NCI-H1417 (cell line): ENCODE measurements at regions not wholly inside any gene's neighbourhood (a gene's known extent, or its start where the extent isn't known, plus 50 kb on each side); places are given as distances from the start of the nearest gene placed in this dataset.
A peak's percentile ranks its signal among the peaks of the same experiment; 100 is the strongest.
"Not testable (repeated sequence)": the region's sequence is repeated elsewhere in the genome, so short reads cannot be mapped to it uniquely, and the experiment has no call there.

Experiments
- DNase-seq, 3 experiments: peaks; one replicate each; lab custom pipeline; 2025; lab: John Stamatoyannopoulos, UW

GRCh38 chr9:97773091-97773490 lies 76.0 kb upstream of the XPA start:
- no peak for DNase-seq

DNA sequence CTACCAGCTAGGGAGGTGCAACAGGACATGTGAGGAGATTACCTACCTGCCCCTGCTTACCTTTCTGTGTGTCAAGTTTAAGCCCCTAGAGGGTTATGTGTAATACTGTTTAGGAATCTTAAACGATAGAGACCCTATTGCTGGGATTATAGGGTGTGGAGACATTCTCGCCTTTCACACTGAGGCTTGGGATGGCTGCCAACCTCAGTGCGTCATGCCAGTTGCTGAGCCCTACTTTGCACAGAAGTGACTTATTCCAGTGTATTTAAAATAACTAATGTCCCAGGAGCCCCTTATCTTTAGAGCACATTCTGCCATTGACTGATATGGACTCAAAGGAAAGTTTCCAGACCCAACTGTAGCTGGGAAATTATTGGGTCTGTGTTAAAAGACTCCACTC lies 76.6 kb upstream of the XPA start:
- DNase-seq: no peak

DNA sequence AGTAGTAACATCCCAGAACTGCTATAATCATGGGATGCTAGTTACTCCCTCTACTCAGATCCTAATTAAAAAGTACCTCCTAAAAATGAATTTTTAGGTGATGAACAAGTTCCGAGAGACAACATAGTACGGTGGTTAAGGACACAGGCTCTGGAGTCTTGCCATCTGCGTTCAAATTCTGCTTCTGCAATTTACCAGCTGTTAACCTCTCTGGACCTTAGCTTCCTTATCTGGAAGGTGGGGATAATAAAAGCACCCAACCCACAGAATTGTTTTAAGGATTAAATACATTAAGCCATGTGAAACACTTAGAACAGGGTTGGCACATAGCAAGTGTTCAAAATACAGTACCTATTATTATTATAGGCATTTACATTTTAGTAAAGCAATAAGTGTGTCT lies 77.5 kb upstream of the XPA start:
- no peak for DNase-seq

- not testable (repeated sequence) for DNase-seq
These were observed 74.3 kb upstream of the FOXE1 start for GRCh38 chr9:97778740-97779139.

GRCh38 chr9:97779608-97780007 lies 73.4 kb upstream of the FOXE1 start:
- DNase-seq: no peak

GRCh38 chr9:97781902-97782301 lies 71.1 kb upstream of the FOXE1 start:
- no peak for DNase-seq

GRCh38 chr9:97786341-97786740 lies 66.7 kb upstream of the FOXE1 start:
- no peak for DNase-seq

GRCh38 chr9:97787551-97787950 lies 65.5 kb upstream of the FOXE1 start:
- DNase-seq: no peak

GRCh38 chr9:97788763-97789663 lies 64.0 kb upstream of the FOXE1 start:
- DNase-seq: no peak

DNA sequence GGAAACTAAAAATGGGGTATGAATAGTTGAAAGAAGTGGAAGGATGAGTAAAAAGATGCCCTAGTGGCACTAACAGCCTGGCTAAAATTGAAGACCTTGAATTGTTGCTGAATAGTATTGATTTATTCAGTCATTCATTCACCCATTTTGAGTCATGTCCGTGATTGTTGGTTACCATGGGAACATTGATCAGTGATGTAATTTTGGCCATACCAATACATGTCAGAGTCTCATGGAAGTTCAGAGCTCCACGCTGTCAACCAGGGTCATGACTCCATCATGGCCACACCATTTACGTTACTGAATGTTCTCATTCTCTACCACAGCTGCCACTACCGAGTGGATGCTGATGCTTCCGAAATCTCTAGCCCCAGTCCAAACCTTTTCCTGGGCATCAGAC lies 62.5 kb upstream of the FOXE1 start:
- DNase-seq: no peak

DNA sequence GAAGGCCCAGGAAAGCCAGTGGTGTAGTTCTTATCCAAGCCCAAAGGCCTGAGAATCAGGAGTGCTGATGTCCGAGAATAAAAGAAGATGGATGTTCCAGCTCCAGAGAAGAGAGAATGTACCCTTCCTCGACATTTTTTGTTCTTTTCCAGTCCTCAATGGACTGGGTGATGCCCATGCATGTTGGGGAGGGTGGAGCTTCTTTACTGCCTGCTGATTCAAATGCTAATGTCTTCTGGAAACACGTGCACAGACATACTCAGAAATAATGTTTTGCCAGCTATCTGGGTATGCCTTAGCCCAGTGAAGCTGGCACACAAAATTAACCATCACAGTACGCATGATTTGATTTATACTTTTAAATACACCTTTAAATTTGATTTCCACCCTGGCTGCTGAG lies 61.5 kb upstream of the FOXE1 start:
- no peak for DNase-seq

DNA sequence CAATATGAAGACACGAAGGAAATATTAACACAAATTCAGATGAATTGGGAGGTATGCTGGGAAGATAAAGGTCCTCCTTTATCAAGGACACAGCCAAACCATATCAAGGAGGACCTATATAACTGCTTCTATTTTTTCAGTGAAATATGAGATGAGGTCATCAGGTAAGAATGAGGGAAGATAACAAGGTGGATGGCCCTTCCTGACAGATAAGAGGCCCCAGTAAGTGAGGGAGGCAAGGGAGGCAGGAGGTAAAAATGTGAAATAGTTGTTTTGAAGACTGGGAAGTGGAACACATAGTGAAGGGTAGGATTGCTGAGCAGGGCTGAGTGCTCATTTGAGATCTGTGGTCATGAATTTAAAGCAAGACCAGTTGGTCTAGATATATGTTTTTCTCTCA lies 60.0 kb upstream of the FOXE1 start:
- DNase-seq: no peak

- DNase-seq: no peak
These were observed 58.4 kb upstream of the FOXE1 start for GRCh38 chr9:97794666-97795065.

- not testable (repeated sequence) for DNase-seq
These were observed 56.9 kb upstream of the FOXE1 start for GRCh38 chr9:97796176-97796575.

DNA sequence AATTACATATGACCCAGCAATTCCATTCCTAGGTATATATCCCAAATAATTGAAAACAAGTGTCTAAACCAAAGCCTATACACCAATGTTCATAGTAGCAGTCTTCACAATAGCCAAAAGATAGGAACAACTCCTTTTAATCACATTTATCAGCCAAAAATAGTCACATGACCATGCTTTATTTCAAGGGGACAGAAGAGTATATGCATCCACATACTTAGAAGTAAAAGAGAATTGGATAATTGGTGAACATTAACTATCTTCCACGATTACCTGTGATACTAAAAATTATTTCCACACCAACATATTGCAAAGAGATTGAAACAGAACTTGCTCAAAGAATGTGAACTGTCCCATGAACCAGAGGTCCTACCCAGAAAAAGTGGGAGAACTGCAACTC lies 51.8 kb upstream of the FOXE1 start:
- no peak for DNase-seq

DNA sequence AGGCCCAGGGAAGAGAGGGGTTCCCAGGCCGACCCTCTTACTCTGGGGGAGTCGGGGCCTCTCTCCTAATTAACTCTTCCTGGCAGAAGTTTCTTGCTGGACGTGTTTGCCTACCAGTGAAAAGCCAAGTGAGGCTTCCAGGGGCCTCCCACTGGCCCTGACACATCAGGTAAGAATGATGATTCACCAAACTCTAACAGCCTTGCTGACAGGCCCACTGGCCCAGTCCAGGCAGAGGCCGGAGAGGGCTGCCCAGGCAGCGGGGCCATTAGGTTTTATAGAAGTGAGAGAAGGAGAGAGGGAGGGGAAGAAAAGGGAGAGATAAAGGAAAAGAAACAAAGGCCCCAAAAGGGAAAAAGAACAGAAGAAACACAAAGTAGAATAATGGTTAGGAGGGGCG lies 50.8 kb upstream of the FOXE1 start:
- DNase-seq: no peak

DNA sequence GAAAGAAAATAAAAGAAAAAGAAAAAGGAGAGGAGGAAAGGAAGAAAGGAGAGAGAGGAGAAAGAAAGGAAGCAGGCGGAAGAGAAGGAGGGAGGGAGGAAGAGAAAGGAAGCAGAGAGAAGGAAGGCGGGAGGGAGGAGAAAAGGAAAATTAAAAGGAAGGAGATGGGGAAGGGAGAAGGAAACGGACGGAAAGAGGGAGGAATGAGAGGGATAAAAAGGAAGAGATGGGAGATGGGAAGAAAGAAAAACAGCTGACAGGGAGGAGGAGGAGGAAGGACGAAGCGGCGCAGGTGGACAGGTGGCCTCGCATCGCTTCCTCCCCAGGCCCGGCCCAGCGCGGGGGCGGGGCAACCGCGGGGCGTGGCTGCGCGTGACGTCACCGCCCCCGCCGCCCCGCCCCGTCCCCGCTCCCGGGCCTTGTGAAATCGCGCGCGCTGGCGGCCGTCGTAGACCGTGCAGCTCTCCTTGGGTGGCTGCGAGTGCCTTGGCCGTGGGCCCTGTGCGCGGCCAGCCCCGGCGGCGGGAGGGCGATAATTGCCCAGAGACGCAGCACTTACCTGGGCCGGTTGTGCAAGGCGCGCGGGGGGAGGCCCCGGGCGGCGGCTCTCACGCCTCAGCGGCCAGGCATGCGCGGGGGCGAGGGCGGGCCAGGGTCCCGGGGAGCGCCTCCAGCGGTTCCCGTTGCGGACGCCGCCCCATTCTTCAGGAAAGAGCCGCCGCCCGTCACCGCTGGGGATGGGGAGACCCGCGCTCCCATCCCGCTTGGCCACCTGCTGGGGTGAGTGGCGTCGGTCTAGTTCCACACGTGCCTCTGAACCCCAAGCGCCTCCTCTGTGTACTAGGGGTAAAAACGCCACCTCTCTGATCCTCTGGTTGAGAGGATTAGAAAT lies 49.6 kb upstream of the FOXE1 start:
- DNase-seq: peak; percentile 69 to 96 (median 94)
